ENCODE measurements at regions not wholly inside any gene's neighbourhood (a gene's known extent, or its start where the extent isn't known, plus 50 kb on each side); places are given as distances from the start of the nearest gene placed in this dataset.

- Histone ChIP-seq H3K9me3 (no peaks in the 10 kb centered on the region), H3K4me1 (replicated peaks) (no peaks in the 10 kb centered on the region), H3K27me3 (replicated peaks; ENCODE audit: insufficient read depth) (no peaks in the 10 kb centered on the region), H3K4me3 (no peak overlapping the region), H3K27ac (no peak overlapping the region), H3K36me3 (no peaks in the 10 kb centered on the region)
- no peak for DNase-seq (ENCODE audit: low spot score)
- TF ChIP-seq POLR2A (IDR thresholded peaks at IDR 0.05) = no peak
- no peak for TF ChIP-seq CTCF (IDR thresholded peaks at IDR 0.05)
- no peak for TF ChIP-seq POLR2AphosphoS5 (IDR thresholded peaks at IDR 0.05)
- intact Hi-C loops (cut with DNase I) = no loop called here
- 85% methylated on average over 11 of the region's 11 CpGs for WGBS
Observed at GRCh38 chr6:21375151-21376116, 218.1 kb upstream of the SOX4 start.

DNA sequence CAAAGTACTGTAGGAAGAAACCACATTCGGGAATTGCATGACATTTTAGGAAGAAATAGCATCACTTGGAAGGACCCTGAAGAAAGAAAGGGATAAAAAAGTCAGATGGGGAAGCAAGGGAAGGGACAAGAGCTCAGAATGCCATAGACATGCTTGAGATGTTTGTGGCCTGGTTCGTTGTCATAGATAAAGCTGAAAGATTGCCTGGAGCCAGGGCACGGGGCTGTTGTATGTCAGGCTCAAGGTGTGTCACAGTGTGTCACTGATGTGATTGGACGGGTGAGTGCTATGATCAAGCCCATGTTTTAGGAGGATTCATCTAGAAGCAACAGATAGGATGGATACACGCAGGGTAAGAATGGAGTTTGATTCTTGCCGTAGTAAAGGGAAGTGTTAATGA, 216.2 kb upstream of the SOX4 start:
- Histone ChIP-seq H3K27ac (no peak overlapping the region), H3K36me3 (no peaks in the 10 kb centered on the region), H3K4me1 (replicated peaks) (no peaks in the 10 kb centered on the region), H3K9me3 (no peaks in the 10 kb centered on the region), H3K4me3 (no peak overlapping the region), H3K27me3 (replicated peaks; ENCODE audit: insufficient read depth) (no peaks in the 10 kb centered on the region)
- intact Hi-C loops (cut with DNase I) = no loop called here
- TF ChIP-seq POLR2A (IDR thresholded peaks at IDR 0.05) (no peak), POLR2AphosphoS5 (IDR thresholded peaks at IDR 0.05) (no peak), CTCF (IDR thresholded peaks at IDR 0.05) (no peak)
- no peak for DNase-seq (ENCODE audit: low spot score)
- WGBS = 90% methylated on average over 6 of the region's 6 CpGs

DNA sequence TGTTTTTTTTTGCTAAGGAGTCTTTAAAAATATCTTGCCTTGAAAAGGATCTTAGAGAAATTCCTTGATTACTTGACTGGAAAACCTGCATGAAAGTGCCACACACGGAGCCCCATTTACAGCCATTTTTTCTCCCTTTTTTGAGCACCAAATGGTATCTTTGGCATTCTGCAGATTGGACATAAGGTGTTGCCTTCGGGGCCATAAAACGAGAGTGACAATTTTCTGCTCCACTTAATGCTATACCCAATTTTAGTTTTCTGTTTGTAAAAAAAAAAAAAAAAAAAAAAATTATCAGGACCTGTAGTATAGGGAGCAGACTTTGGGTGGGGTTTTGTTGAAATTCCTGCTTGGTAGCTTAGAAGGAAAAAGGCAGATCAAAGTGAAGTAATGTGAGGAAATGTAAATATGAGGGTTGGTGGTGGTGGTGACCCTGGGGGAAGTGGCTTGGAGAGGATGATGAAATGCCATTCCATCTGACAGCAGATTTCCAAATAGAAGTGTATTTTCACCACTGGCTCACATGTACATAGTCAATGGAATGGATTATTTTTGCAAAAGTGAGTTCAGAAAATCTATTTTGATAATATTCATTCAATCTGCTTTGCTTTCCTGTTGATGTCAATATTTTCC, 212.1 kb upstream of the SOX4 start:
- H3K4me1 ChIP-seq (replicated peaks) = no peaks in the 10 kb centered on the region
- H3K27me3 ChIP-seq (replicated peaks; ENCODE audit: insufficient read depth) = no peaks in the 10 kb centered on the region
- H3K27ac ChIP-seq = no peak overlapping the region
- no peaks in the 10 kb centered on the region for H3K36me3 ChIP-seq
- no peak for DNase-seq (ENCODE audit: low spot score)
- TF ChIP-seq POLR2A (IDR thresholded peaks at IDR 0.05) = no peak
- no peak for TF ChIP-seq POLR2AphosphoS5 (IDR thresholded peaks at IDR 0.05)
- no peak for TF ChIP-seq CTCF (IDR thresholded peaks at IDR 0.05)
- H3K9me3 ChIP-seq = no peaks in the 10 kb centered on the region
- 86% methylated on average over 3 of the region's 3 CpGs for WGBS
- no peak overlapping the region for H3K4me3 ChIP-seq
- intact Hi-C loops (cut with DNase I) = no loop called here

GRCh38 chr6:21382821-21383449, 210.6 kb upstream of the SOX4 start:
- Histone ChIP-seq H3K4me3 (no peak overlapping the region), H3K27me3 (replicated peaks; ENCODE audit: insufficient read depth) (no peaks in the 10 kb centered on the region), H3K27ac (no peak overlapping the region), H3K9me3 (no peaks in the 10 kb centered on the region), H3K36me3 (no peaks in the 10 kb centered on the region), H3K4me1 (replicated peaks) (no peaks in the 10 kb centered on the region)
- 93% methylated on average over 12 of the region's 12 CpGs for WGBS
- TF ChIP-seq POLR2AphosphoS5 (IDR thresholded peaks at IDR 0.05) = no peak
- no peak for TF ChIP-seq POLR2A (IDR thresholded peaks at IDR 0.05)
- no peak for TF ChIP-seq CTCF (IDR thresholded peaks at IDR 0.05)
- no peak for DNase-seq (ENCODE audit: low spot score)
- intact Hi-C loops (cut with DNase I) = no loop called here
